ENCODE measurements at regions not wholly inside any gene's neighbourhood (a gene's known extent, or its start where the extent isn't known, plus 50 kb on each side); places are given as distances from the start of the nearest gene placed in this dataset.
A peak's percentile ranks its signal among the peaks of the same experiment; 100 is the strongest.

DNA sequence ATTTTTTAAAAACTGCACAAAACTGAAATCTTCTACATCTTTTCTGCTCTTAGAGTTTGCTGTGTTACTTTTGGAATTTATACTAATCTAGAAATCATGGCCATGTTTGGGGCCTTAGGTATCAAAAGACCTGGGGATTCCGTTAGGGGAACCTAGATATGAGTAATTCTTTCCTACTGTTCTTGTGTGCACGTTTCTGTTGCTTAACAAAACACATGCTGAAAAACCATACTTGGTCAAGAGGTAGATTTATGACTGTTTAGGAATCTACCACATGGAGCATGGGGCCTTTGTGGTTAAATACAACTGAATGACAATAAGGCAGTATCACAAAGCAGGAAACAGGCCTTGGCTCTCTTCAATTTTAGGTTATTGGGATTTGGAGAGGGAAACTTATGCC is 291.9 kb upstream of the USP25 start:
- H3K4me1 ChIP-seq (ENCODE audit: insufficient read depth, low read length), result no peaks in the 10 kb centered on the region
- H3K36me3 ChIP-seq (ENCODE audit: insufficient read depth, low read length), result no peaks in the 10 kb centered on the region
- Mint-ChIP-seq H3K27me3 (ENCODE audit: low read depth, unreplicated experiment) (no peaks in the 10 kb centered on the region), H3K9me3 (ENCODE audit: unreplicated experiment) (no peaks in the 10 kb centered on the region), H3K4me3 (ENCODE audit: unreplicated experiment) (no peak overlapping the region), H3K36me3 (ENCODE audit: low read depth, unreplicated experiment) (no peaks in the 10 kb centered on the region), H3K4me1 (ENCODE audit: low read depth, unreplicated experiment) (peaks cover 30% of the 10 kb centered on the region), H3K27ac (ENCODE audit: unreplicated experiment) (peak overlapping the region; percentile 47)
- DNase-seq (ENCODE audit: low read depth) (peak; percentile 91), FAIRE-seq (no peak)
- no peak overlapping the region for H3K27ac ChIP-seq (ENCODE audit: low read depth, low read length)
- H3K4me2 ChIP-seq (ENCODE audit: low read length), result no peak overlapping the region
- H2AFZ ChIP-seq (ENCODE audit: low read depth, low read length), result no peak overlapping the region
- no peak for TF ChIP-seq EZH2 (IDR thresholded peaks at IDR 0.05; ENCODE audit: insufficient read depth, low read length)
- TF ChIP-seq, protein P1, sequence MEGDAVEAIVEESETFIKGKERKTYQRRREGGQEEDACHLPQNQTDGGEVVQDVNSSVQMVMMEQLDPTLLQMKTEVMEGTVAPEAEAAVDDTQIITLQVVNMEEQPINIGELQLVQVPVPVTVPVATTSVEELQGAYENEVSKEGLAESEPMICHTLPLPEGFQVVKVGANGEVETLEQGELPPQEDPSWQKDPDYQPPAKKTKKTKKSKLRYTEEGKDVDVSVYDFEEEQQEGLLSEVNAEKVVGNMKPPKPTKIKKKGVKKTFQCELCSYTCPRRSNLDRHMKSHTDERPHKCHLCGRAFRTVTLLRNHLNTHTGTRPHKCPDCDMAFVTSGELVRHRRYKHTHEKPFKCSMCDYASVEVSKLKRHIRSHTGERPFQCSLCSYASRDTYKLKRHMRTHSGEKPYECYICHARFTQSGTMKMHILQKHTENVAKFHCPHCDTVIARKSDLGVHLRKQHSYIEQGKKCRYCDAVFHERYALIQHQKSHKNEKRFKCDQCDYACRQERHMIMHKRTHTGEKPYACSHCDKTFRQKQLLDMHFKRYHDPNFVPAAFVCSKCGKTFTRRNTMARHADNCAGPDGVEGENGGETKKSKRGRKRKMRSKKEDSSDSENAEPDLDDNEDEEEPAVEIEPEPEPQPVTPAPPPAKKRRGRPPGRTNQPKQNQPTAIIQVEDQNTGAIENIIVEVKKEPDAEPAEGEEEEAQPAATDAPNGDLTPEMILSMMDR (IDR thresholded peaks at IDR 0.05; ENCODE audit: insufficient read depth, low read depth, low read length), result no peak
- no peaks in the 10 kb centered on the region for H4K20me1 ChIP-seq (ENCODE audit: insufficient read depth, low read length)
- H3K9me3 ChIP-seq (ENCODE audit: insufficient read depth, low read depth, low read length), result no peaks in the 10 kb centered on the region
- H3K9ac ChIP-seq (ENCODE audit: low read length), result no peak overlapping the region
- no peaks in the 10 kb centered on the region for H3K79me2 ChIP-seq (ENCODE audit: insufficient read depth, low read length)
- no peak overlapping the region for H3K4me3 ChIP-seq (ENCODE audit: insufficient read depth, low read depth, low read length)
- no peaks in the 10 kb centered on the region for H3K27me3 ChIP-seq (ENCODE audit: insufficient read depth, low read length)

DNA sequence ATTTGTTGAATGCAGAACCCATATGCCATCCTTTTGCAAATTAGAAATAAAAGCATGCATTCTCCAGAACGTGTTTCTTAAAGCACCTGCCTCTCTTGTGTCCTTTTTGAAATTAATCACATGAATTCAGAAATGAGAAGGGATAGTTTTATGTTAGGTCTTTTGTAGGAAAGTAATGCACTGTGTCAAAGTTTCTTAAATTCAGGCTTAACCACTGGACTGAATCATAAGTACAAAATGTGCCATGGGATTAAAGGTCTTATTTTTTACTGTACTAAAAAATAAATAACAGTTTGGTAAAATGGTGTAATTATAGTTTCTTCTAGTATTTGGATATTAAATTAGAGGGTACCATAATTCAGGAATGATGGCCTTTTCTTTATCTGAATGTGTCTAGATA is 290.1 kb upstream of the USP25 start:
- H3K27me3 ChIP-seq (ENCODE audit: insufficient read depth, low read length), result no peaks in the 10 kb centered on the region
- no peak overlapping the region for H3K4me2 ChIP-seq (ENCODE audit: low read length)
- peaks cover 31% of the 10 kb centered on the region for H3K4me1 Mint-ChIP-seq (ENCODE audit: low read depth, unreplicated experiment)
- no peaks in the 10 kb centered on the region for H3K36me3 Mint-ChIP-seq (ENCODE audit: low read depth, unreplicated experiment)
- H3K4me3 Mint-ChIP-seq (ENCODE audit: unreplicated experiment), result no peak overlapping the region
- H3K9me3 Mint-ChIP-seq (ENCODE audit: unreplicated experiment), result no peaks in the 10 kb centered on the region
- DNase-seq (ENCODE audit: low read depth) (no peak), FAIRE-seq (no peak)
- no peaks in the 10 kb centered on the region for H4K20me1 ChIP-seq (ENCODE audit: insufficient read depth, low read length)
- no peak overlapping the region for H3K9ac ChIP-seq (ENCODE audit: low read length)
- no peaks in the 10 kb centered on the region for H3K36me3 ChIP-seq (ENCODE audit: insufficient read depth, low read length)
- H3K27me3 Mint-ChIP-seq (ENCODE audit: low read depth, unreplicated experiment), result no peaks in the 10 kb centered on the region
- no peaks in the 10 kb centered on the region for H3K4me1 ChIP-seq (ENCODE audit: insufficient read depth, low read length)
- TF ChIP-seq, protein P1 (IDR thresholded peaks at IDR 0.05; ENCODE audit: insufficient read depth, low read depth, low read length), result no peak
- H3K4me3 ChIP-seq (ENCODE audit: insufficient read depth, low read depth, low read length), result no peak overlapping the region
- H3K27ac ChIP-seq (ENCODE audit: low read depth, low read length), result no peak overlapping the region
- no peaks in the 10 kb centered on the region for H3K9me3 ChIP-seq (ENCODE audit: insufficient read depth, low read depth, low read length)
- no peak overlapping the region for H3K27ac Mint-ChIP-seq (ENCODE audit: unreplicated experiment)
- H2AFZ ChIP-seq (ENCODE audit: low read depth, low read length), result no peak overlapping the region
- no peaks in the 10 kb centered on the region for H3K79me2 ChIP-seq (ENCODE audit: insufficient read depth, low read length)

DNA sequence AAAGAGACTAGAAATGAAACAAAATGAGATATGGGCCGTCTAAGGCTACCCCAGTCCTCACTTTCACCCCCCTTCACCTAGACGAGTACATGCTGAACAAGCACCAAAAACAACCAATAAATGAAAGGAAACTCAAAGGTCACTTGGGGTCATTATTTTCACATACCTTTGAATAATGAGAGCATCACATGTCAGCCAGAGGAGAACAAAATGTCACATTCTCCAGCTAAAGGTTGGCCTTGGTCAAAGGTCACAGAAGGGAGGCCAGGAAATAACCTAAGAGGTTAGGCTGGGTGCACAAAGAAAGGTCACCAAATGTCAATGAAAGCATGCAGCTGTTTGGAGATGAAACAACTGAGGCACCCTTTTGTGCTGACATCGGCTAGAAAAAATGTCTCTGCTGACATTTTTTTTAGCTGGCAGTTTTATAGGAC is 288.7 kb upstream of the USP25 start:
- no peaks in the 10 kb centered on the region for H3K27me3 ChIP-seq (ENCODE audit: insufficient read depth, low read length)
- no peak overlapping the region for H3K9ac ChIP-seq (ENCODE audit: low read length)
- H3K36me3 ChIP-seq (ENCODE audit: insufficient read depth, low read length), result no peaks in the 10 kb centered on the region
- Mint-ChIP-seq H3K9me3 (ENCODE audit: unreplicated experiment) (no peaks in the 10 kb centered on the region), H3K36me3 (ENCODE audit: low read depth, unreplicated experiment) (no peaks in the 10 kb centered on the region), H3K27ac (ENCODE audit: unreplicated experiment) (peak overlapping the region; percentile 80), H3K4me1 (ENCODE audit: low read depth, unreplicated experiment) (peaks cover 31% of the 10 kb centered on the region), H3K4me3 (ENCODE audit: unreplicated experiment) (no peak overlapping the region), H3K27me3 (ENCODE audit: low read depth, unreplicated experiment) (no peaks in the 10 kb centered on the region)
- no peak overlapping the region for H3K27ac ChIP-seq (ENCODE audit: low read depth, low read length)
- no peak overlapping the region for H2AFZ ChIP-seq (ENCODE audit: low read depth, low read length)
- H3K4me1 ChIP-seq (ENCODE audit: insufficient read depth, low read length), result no peaks in the 10 kb centered on the region
- H3K4me3 ChIP-seq (ENCODE audit: insufficient read depth, low read depth, low read length), result no peak overlapping the region
- FAIRE-seq, result no peak
- no peak for DNase-seq (ENCODE audit: low read depth)
- TF ChIP-seq EZH2 (IDR thresholded peaks at IDR 0.05; ENCODE audit: insufficient read depth, low read length), result no peak
- TF ChIP-seq, protein P1 (IDR thresholded peaks at IDR 0.05; ENCODE audit: insufficient read depth, low read depth, low read length), result no peak
- no peaks in the 10 kb centered on the region for H4K20me1 ChIP-seq (ENCODE audit: insufficient read depth, low read length)
- no peaks in the 10 kb centered on the region for H3K79me2 ChIP-seq (ENCODE audit: insufficient read depth, low read length)
- H3K4me2 ChIP-seq (ENCODE audit: low read length), result no peak overlapping the region
- no peaks in the 10 kb centered on the region for H3K9me3 ChIP-seq (ENCODE audit: insufficient read depth, low read depth, low read length)

Data from astrocyte (in vitro differentiated cells and primary cell).